ENCODE measurements at regions not wholly inside any gene's neighbourhood (a gene's known extent, or its start where the extent isn't known, plus 50 kb on each side); places are given as distances from the start of the nearest gene placed in this dataset.

GRCh38 chr2:105592288-105592687 is 152.4 kb upstream of the NCK2 start:
- no peak for DNase-seq

- no peak for DNase-seq
Measured at GRCh38 chr2:105590780-105591660, 153.7 kb upstream of the NCK2 start.

- no peak for DNase-seq
Measured at GRCh38 chr2:105588581-105588980, 156.1 kb upstream of the NCK2 start.

GRCh38 chr2:105587637-105588036 is 157.1 kb upstream of the NCK2 start:
- no peak for DNase-seq

GRCh38 chr2:105584435-105585010 is 160.2 kb upstream of the NCK2 start:
- peak in 2 of 4 experiments; percentile 5 to 9 for DNase-seq

- DNase-seq = no peak
Measured at GRCh38 chr2:105582952-105583660, 161.6 kb upstream of the NCK2 start.

- DNase-seq = no peak
Measured at GRCh38 chr2:105581555-105581944, 163.2 kb upstream of the NCK2 start.

- no peak for DNase-seq
Measured at GRCh38 chr2:105580870-105581554, 163.7 kb upstream of the NCK2 start.

GRCh38 chr2:105580216-105580615 is 164.5 kb upstream of the NCK2 start:
- no peak for DNase-seq

- DNase-seq = no peak
Measured at GRCh38 chr2:105578166-105578565, 166.5 kb upstream of the NCK2 start.

- DNase-seq = no peak
Measured at GRCh38 chr2:105577762-105578161, 166.9 kb upstream of the NCK2 start.

GRCh38 chr2:105576440-105577241 is 168.1 kb upstream of the NCK2 start:
- DNase-seq = peak in 3 of 4 experiments; percentile 6 to 49 (median 30)

- no peak for DNase-seq
Measured at GRCh38 chr2:105576050-105576439, 168.7 kb upstream of the NCK2 start.

- DNase-seq = no peak
Measured at GRCh38 chr2:105575499-105576025, 169.2 kb upstream of the NCK2 start.

- DNase-seq = no peak
Measured at GRCh38 chr2:105574796-105575344, 169.8 kb upstream of the NCK2 start.

GRCh38 chr2:105573910-105574655 is 170.6 kb upstream of the NCK2 start:
- DNase-seq = no peak

- DNase-seq = no peak
Measured at GRCh38 chr2:105573490-105573889, 171.2 kb upstream of the NCK2 start.

GRCh38 chr2:105571445-105571987 is 172.7 kb upstream of the FHL2 start:
- peak; percentile 5 to 49 (median 34) for DNase-seq

- no peak for DNase-seq
Measured at GRCh38 chr2:105570757-105571156, 171.9 kb upstream of the FHL2 start.

- DNase-seq = no peak
Measured at GRCh38 chr2:105570326-105570725, 171.5 kb upstream of the FHL2 start.

Data from suppressor macrophage (primary cell).